ENCODE measurements at regions not wholly inside any gene's neighbourhood (a gene's known extent, or its start where the extent isn't known, plus 50 kb on each side); places are given as distances from the start of the nearest gene placed in this dataset.

DNA sequence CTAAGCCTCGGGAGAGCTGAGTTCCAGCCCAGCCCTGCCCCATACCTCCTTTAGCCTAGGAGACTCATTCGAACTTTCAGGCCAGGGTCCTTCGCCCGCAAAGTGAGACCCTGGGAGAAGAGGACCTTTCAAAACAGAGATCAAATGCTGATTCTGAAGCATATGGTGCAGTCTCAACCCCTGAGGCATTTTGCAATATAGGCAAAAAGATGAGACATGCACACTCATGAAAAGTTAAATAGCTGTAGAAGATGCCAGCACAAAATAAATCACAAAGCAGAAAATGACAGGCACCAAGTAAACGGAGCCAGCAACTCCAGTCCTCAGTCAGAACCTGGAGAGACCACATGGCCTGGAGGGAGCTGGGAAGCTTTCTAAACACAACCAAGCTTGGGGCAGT, 542.7 kb upstream of the RAB6C start:
- no peak for DNase-seq

DNA sequence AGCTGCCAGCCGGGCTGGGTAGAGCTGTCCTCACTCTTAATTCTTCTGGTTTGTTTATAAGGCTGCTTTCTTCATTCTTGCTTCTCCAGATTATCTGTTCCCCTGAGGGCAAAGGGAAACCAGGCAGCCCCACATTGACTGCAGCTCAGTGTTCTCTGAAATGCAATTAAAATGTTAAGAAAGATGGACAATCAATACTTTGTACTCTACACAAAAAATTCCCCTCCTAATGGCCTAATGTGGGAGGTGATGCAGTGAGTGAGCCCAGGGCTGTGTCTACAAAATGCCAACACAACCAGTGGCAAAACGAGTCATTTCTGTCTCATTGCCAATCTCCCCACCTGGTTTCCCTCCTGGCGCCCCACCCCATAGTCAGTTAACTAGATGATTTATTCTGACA, 541.7 kb upstream of the RAB6C start:
- DNase-seq = no peak

DNA sequence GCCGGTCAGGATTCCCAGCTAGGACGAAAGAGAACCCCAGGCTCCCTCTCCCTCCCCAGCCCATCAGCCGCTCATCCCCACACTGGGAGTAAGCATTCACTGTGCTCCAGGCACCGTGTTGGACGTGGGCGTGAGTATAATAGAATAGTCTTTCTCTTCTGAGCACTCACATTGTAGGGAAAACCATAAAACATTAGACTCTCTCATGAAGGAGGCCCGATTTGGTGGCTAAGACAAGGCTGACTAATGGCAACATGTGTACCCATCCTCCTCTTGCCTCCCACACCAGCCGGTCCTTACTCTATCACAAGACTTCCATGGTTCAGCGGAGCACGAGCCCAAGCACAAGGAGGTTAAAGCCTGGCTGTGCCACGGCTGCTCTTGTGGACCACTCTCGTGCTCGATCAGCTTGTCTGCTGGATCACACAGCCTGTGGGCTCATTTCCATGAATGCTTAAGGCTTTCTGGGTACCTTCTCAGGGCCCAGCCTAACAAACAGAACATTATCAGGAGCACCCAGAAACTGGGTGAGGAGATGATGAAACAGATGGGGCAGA, 540.9 kb upstream of the RAB6C start:
- no peak for DNase-seq

GRCh38 chr2:129439406-129440302, 539.8 kb upstream of the RAB6C start:
- DNase-seq = no peak

DNA sequence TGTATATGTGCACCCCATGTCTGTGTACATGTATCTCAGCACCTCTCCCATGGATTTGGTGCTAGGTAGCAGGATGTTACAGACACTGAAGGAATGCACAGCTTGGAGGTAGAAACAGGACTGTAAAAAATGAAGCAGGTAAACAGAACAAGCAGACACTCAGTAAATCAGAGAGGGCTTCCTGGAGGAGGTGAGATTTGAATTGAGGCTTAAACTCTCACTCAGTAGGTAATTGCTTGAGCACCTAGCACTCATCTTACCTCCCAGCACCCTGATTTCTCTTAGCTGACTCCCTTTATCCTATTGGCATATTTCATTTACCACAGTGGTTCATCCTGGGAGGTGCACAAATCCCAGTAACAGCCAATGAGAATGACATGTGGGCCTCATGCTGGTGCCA, 537.9 kb upstream of the RAB6C start:
- DNase-seq = no peak

- DNase-seq = no peak
Observed at GRCh38 chr2:129443235-129443864, 536.1 kb upstream of the RAB6C start.

DNA sequence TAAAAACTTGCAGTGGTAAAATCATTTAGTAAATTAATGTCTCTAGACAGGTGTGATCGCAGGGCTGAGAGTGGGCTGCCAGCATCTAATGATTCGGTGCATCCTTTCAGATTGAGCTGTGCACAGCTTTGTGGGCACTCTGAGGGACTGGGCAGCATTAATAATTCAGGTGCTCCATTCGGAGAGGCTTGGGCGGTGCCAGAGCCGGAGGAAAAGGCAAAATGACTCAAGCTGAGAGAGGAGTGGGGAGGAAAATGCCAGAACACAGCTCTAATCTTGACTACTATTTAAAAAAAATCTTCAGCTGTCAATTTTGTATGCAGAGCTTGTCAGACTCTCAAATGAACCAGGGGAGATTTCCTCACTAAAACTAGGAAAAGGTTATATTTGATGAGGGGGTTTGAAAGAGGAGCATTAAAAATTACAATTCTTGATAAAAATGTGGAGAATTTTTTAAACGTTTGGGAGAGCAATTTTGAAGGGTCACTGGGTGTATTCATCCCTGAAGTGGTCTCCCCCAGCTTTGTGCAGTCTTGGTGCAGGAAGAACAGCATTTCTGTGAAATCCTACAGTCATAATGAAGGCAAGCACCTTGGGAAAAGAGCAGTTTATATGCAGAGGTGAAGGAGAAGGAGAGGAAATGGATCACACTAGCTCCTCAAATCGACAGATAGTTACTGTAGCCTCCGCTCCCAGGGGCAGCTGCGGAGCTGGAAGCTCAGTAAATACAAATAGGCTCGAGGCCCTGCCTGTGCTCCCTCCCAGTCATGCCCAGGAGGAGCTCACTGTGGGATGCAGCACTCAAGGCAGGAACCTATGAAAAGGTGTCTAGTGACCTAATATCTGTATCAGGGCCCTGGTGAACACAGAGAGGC, 535.4 kb upstream of the RAB6C start:
- DNase-seq = no peak

DNA sequence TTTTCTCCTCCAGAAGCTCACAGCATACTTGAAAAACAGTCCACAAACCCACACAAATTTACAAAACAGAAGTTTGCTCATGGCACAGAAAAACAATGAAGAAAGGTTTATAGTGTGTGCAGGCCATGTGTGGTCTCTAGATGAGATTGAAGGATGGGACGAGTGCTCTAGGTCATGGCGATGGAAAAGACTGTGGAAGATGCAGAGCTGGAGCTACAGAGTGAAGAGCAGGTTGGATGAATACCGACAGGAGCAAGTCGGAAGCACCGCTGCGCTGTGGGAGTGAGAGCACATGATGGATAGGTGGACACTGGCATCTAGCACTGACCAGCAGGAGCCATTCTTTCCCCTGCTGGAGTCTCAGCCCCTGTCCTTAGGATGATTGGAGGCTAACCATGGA, 534.7 kb upstream of the RAB6C start:
- no peak for DNase-seq

- DNase-seq = no peak
Observed at GRCh38 chr2:129456691-129457090, 522.8 kb upstream of the RAB6C start.

GRCh38 chr2:129457277-129457818, 522.1 kb upstream of the RAB6C start:
- no peak for DNase-seq

DNA sequence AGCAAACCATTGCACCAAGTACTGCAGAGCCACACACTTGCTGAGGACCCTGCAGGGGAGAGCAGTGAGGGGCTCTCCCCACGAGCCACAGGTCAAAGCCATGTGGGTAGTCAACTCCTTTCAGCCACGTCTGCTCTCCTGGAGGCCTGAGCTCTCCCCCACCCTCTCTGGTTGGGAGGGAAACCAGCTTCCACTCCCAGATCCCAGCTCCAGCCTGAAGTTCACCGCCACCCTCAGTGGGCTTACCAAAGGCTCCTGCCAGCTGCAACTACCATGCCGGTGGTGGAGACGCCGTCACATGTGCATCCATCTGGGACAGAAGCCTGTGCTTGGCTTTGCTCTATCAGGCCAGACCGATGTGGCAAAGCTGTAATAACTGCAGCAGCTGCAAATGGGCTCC, 521.5 kb upstream of the RAB6C start:
- DNase-seq = no peak

DNA sequence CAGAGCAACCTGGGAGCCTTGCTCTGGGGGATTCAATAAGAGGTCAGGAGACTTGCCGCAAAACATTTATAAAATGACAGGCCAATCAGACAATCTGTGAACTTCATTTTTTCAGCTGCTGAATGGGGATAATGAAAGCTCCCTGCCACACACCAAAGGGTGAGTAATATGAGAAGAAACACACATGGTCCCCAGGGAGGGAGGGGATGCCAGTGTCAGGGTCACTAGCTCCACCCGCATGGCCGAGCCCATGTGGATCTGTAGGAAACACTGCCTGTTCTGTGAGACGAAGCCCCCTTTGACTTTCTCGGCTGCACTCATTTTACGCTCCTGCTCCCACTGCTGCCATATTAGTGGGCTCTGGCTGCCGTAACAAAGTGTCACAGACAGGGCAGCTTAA, 521.0 kb upstream of the RAB6C start:
- DNase-seq = no peak

- DNase-seq = no peak
Observed at GRCh38 chr2:129459200-129459876, 520.1 kb upstream of the RAB6C start.

DNA sequence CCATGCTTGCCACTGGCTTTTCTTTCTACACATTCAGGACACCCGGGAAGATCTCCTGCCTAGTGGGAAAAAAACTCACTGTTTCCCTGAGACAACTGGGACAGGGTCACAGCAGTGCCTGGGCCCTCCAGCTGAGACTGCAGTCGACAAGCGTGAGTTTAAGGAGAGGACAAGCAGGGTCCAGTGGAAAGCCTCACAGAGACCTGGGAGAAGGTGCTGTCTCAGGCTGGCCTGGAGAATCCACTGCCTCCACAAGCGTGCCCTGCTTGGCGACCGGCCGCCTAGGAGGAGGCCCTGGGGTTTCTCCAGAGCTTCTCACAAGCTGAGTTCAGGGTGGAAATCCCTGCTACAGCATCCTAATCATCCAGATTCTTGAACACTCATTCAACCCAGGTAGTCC, 519.6 kb upstream of the RAB6C start:
- no peak for DNase-seq

DNA sequence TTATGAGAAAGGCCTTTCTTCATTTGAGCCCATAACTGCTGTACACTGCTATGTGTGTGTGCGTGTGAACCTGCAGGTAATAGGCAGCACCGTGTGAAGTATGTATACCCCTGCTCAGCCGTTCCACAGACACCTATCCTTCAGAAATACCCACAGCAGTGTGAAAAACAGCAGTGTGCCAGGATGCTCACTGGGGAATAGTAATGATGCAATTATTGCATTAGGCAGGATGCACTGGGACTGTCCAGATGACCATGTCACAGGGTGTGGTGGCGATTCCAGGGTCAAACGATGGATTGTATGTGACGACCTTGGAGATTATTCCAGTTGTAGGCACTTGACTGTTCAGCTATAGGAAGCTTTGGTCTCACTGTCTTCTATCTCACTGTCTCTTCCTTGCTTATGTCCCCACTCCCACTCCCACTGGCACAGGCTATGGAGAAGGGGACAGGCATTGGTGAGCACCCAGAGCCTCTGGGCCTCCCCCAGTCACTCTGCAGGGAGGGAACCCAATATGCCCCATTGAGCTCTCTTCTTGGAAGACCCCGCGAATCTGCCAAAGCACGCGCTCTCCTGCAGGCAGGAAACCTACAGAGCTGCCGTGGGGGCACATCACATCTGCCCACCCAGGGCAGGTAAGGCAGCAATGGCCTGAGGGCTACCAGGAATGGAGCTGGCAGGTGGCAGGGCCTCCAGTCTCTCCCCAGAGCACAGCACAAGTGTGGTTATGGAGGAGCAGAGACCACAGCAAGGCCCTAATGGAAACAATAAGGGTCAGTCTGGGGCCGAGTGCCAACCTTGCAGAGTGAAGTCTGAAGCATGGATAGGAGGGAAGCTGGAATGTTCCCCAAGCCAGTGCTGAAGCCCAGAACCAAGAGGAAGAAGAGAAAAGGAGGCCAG, 518.9 kb upstream of the RAB6C start:
- no peak for DNase-seq

DNA sequence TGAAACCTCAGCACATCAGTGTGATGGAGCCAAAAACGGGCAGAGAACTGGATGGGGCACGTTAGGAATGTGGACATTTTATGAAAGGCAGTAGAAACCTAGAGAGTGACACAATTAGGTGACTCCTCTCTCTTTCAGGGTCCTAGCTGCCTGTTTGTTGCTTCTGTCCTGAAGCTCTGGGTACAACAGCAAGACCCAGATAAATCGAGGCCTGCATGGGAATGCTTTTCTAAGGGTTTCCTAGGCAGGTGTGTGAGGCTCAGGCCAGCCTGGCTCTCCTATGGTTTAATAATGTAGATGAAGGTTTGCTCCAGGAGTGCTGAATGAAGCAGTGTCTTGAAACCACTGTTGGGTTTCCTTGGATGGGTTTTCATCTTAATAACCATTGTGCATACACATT, 517.1 kb upstream of the RAB6C start:
- no peak for DNase-seq

GRCh38 chr2:129462967-129463366, 516.5 kb upstream of the RAB6C start:
- no peak for DNase-seq

- DNase-seq = no peak
Observed at GRCh38 chr2:129464036-129464435, 515.4 kb upstream of the RAB6C start.

GRCh38 chr2:129464631-129465030, 514.8 kb upstream of the RAB6C start:
- no peak for DNase-seq

GRCh38 chr2:129465045-129465444, 514.4 kb upstream of the RAB6C start:
- no peak for DNase-seq

- no peak for DNase-seq
Observed at GRCh38 chr2:129466389-129466788, 513.1 kb upstream of the RAB6C start.

Measured in left hindlimb (tissue), 1 donor.